Fibroblast of pulmonary artery (primary cell): ENCODE measurements at regions not wholly inside any gene's neighbourhood (a gene's known extent, or its start where the extent isn't known, plus 50 kb on each side); places are given as distances from the start of the nearest gene placed in this dataset.

ENCODE experiments used
- DNase-seq: peaks from one replicate; pipeline ENCODE4 v3.0.0-alpha.2; 2010; ENCODE audit warnings: low read depth
- H3K4me3 ChIP-seq: replicated peaks from 2 replicates; pipeline ENCODE4 v1.5.1; 2011; ENCODE audit warnings: low read depth, mild to moderate bottlenecking, control low read depth, low read length, moderate library complexity
- TF ChIP-seq, protein P1 (sequence below): IDR thresholded peaks from 2 replicates; pipeline ENCODE4 v1.5.1; 2011; ENCODE audit warnings: mild to moderate bottlenecking, control low read depth, low read length, inconsistent platforms; ENCODE audit errors: missing control alignments

DNA sequence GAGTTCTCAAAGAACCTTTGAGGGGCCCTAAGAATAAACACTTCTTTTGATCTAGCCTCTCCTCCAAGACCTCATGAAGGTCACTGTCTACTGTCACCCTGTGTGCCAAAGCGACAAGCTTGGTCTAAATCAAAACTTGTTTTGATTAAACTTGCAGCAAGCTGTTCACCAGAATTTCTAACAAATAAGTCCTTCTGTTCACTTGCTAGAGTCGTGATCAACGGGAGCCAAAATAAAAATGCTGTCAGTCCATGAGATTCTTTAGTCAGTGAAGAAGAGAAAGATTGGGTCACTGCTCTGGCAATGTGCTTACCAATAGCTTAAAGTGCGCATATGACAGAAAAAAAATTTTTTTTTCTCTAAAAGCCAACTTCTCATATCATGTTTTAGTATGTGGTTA lies 53.9 kb upstream of the GALNT5 start:
- TF ChIP-seq, protein P1, sequence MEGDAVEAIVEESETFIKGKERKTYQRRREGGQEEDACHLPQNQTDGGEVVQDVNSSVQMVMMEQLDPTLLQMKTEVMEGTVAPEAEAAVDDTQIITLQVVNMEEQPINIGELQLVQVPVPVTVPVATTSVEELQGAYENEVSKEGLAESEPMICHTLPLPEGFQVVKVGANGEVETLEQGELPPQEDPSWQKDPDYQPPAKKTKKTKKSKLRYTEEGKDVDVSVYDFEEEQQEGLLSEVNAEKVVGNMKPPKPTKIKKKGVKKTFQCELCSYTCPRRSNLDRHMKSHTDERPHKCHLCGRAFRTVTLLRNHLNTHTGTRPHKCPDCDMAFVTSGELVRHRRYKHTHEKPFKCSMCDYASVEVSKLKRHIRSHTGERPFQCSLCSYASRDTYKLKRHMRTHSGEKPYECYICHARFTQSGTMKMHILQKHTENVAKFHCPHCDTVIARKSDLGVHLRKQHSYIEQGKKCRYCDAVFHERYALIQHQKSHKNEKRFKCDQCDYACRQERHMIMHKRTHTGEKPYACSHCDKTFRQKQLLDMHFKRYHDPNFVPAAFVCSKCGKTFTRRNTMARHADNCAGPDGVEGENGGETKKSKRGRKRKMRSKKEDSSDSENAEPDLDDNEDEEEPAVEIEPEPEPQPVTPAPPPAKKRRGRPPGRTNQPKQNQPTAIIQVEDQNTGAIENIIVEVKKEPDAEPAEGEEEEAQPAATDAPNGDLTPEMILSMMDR = no peak
- H3K4me3 ChIP-seq = no peak overlapping the region
- no peak for DNase-seq

DNA sequence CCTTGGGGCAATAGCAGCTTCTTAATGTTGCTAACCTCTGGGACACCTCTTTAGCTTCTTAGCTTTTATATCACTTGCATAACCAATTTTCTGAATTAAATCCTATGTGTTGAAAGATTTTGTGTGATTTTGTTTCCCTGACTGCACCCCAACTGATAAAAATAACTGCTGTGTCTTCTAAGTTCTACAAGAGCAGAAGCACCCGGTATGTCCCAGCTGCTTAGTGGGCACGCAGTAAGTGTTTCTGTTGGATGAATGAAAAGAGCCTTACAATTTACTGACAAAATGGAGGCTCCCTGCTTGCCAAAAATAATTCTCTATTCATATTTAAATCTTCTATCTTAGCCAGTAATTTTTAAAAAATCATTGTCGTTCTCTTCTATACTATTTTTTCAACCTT lies 53.1 kb upstream of the GALNT5 start:
- DNase-seq = no peak
- TF ChIP-seq, protein P1 = no peak

DNA sequence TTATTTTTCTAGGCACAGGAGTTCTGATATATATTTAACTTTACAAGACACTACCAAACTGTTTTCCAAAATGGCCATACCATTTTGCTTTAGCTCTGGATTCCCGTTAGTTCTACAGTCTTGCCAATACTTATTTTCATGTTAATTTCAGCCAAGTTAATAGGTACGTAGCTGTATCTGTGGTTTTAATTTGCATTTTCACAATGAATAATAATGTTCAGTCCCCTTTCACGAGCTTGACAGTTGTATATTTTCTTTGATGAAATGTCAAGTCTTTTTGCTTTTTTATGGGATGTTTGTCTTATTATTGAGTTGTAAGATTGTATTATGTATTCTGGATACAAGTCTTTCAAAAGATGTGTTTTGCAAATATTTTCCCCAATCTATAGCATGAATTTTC lies 50.6 kb upstream of the GALNT5 start:
- TF ChIP-seq, protein P1 = no peak
- no peak for DNase-seq
- H3K4me3 ChIP-seq = no peak overlapping the region

More for the DNA sequence above, 53.1 kb upstream of the GALNT5 start:
- no peak overlapping the region for H3K4me3 ChIP-seq
